ENCODE measurements at regions not wholly inside any gene's neighbourhood (a gene's known extent, or its start where the extent isn't known, plus 50 kb on each side); places are given as distances from the start of the nearest gene placed in this dataset.
"Not testable (repeated sequence)": the region's sequence is repeated elsewhere in the genome, so short reads cannot be mapped to it uniquely, and the experiment has no call there.

- intact Hi-C loops (cut with micrococcal nuclease): no loop called here
These were observed 177.6 kb upstream of the FZD8 start for GRCh38 chr10:35819736-35820135.

GRCh38 chr10:35819011-35819410 is 176.9 kb upstream of the FZD8 start:
- intact Hi-C loops (cut with micrococcal nuclease): no loop called here

- intact Hi-C loops (cut with micrococcal nuclease): not testable (repeated sequence)
These were observed 175.0 kb upstream of the FZD8 start for GRCh38 chr10:35817109-35817508.

GRCh38 chr10:35813219-35813618 is 171.1 kb upstream of the FZD8 start:
- intact Hi-C loops (cut with micrococcal nuclease): no loop called here

GRCh38 chr10:35808344-35808743 is 166.2 kb upstream of the FZD8 start:
- intact Hi-C loops (cut with micrococcal nuclease): no loop called here

- intact Hi-C loops (cut with micrococcal nuclease): no loop called here
These were observed 160.9 kb upstream of the FZD8 start for GRCh38 chr10:35803046-35803445.

- intact Hi-C loops (cut with micrococcal nuclease): no loop called here
These were observed 155.1 kb upstream of the FZD8 start for GRCh38 chr10:35797187-35797586.

- intact Hi-C loops (cut with micrococcal nuclease): no loop called here
These were observed 153.2 kb upstream of the FZD8 start for GRCh38 chr10:35795131-35795824.

- intact Hi-C loops (cut with micrococcal nuclease): no loop called here
These were observed 152.6 kb upstream of the FZD8 start for GRCh38 chr10:35794703-35795102.

- intact Hi-C loops (cut with micrococcal nuclease): no loop called here
These were observed 150.2 kb upstream of the FZD8 start for GRCh38 chr10:35792291-35792690.

GRCh38 chr10:35789996-35790395 is 147.9 kb upstream of the FZD8 start:
- intact Hi-C loops (cut with micrococcal nuclease): no loop called here

GRCh38 chr10:35784751-35785150 is 142.7 kb upstream of the FZD8 start:
- intact Hi-C loops (cut with micrococcal nuclease): no loop called here

GRCh38 chr10:35783305-35783838 is 141.3 kb upstream of the FZD8 start:
- intact Hi-C loops (cut with micrococcal nuclease): no loop called here

- intact Hi-C loops (cut with micrococcal nuclease): loop anchor here (1.0 kb wide), 1 partner anchor 146 kb away; no protein-coding TSS in a partner anchor
These were observed 139.5 kb upstream of the FZD8 start for GRCh38 chr10:35781643-35782035.

- intact Hi-C loops (cut with micrococcal nuclease): loop anchor here (1.0 kb wide), 1 partner anchor 146 kb away; no protein-coding TSS in a partner anchor
These were observed 139.0 kb upstream of the FZD8 start for GRCh38 chr10:35780970-35781642.

GRCh38 chr10:35778306-35778705 is 136.2 kb upstream of the FZD8 start:
- intact Hi-C loops (cut with micrococcal nuclease): no loop called here

- intact Hi-C loops (cut with micrococcal nuclease): not testable (repeated sequence)
These were observed 134.5 kb upstream of the FZD8 start for GRCh38 chr10:35776557-35776956.

- intact Hi-C loops (cut with micrococcal nuclease): no loop called here
These were observed 132.0 kb upstream of the FZD8 start for GRCh38 chr10:35774109-35774508.

GRCh38 chr10:35770817-35771355 is 128.8 kb upstream of the FZD8 start:
- intact Hi-C loops (cut with micrococcal nuclease): no loop called here

- intact Hi-C loops (cut with micrococcal nuclease): no loop called here
These were observed 127.7 kb upstream of the FZD8 start for GRCh38 chr10:35769795-35770194.

- intact Hi-C loops (cut with micrococcal nuclease): no loop called here
These were observed 126.6 kb upstream of the FZD8 start for GRCh38 chr10:35768731-35769130.

GRCh38 chr10:35768011-35768410 is 125.9 kb upstream of the FZD8 start:
- intact Hi-C loops (cut with micrococcal nuclease): no loop called here

Measured in T-helper 2 cell treated with Interferon-gamma antibody and Interleukin-4, amounts not matched to agents 100 ng/mL and 5 ng/mL, for 36 hours (primary cell).